Neural crest cell (in vitro differentiated cells): ENCODE measurements at regions not wholly inside any gene's neighbourhood (a gene's known extent, or its start where the extent isn't known, plus 50 kb on each side); places are given as distances from the start of the nearest gene placed in this dataset.

ENCODE experiments used
- DNase-seq: peaks from one replicate; pipeline ENCODE4 v3.0.0; 2021; ENCODE audit warnings: low read depth, mixed read lengths, low spot score
- H3K27ac Mint-ChIP-seq: one replicate; pipeline ENCODE4 v1.8.0; 2021; ENCODE audit warnings: mild to moderate bottlenecking, mixed read lengths; ENCODE audit not compliant: unreplicated experiment
- H3K27me3 Mint-ChIP-seq: 2 replicates; pipeline ENCODE4 v1.8.0; 2021; ENCODE audit warnings: low read depth, mild to moderate bottlenecking, mixed read lengths
- H3K36me3 Mint-ChIP-seq: 2 replicates; pipeline ENCODE4 v1.8.0; 2021; ENCODE audit warnings: low read depth, mild to moderate bottlenecking, mixed read lengths
- H3K4me1 Mint-ChIP-seq: 2 replicates; pipeline ENCODE4 v1.8.0; 2021; ENCODE audit warnings: mixed read lengths
- H3K4me3 Mint-ChIP-seq: one replicate; pipeline ENCODE4 v1.8.0; 2021; ENCODE audit warnings: mild to moderate bottlenecking, mixed read lengths
- H3K9me3 Mint-ChIP-seq: 2 replicates; pipeline ENCODE4 v1.8.0; 2021; ENCODE audit warnings: mixed read lengths
- TF ChIP-seq, protein P1 (sequence below): fragments of 200-600 bp; sonication (generic); conservative IDR thresholded peaks from 2 replicates; pipeline ENCODE4 v1.5.0; 2021; ENCODE audit warnings: antibody characterized with exemption, mild to moderate bottlenecking

DNA sequence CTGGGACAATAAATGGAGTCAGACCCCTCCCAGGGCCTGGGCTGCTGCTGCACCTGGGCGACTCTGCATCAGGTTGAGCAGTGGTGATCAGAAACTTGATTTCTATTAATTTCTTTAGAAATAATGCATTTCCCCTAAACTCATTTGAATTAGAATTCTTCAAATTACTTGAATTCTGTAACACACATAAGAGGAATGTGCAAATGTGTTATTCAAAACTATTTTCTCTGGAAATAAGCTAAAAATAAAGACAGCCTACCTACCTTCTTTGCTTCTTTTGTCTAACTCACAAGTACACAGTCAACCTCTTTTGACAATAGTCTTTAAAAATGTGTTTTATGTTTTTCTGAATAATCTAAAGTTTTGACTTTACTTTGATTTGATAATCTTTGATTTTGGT is 433.0 kb downstream of the KLF12 start:
- no peak overlapping the region for H3K4me3 Mint-ChIP-seq
- no peaks in the 10 kb centered on the region for H3K9me3 Mint-ChIP-seq
- H3K27ac Mint-ChIP-seq, result no peak overlapping the region
- H3K36me3 Mint-ChIP-seq, result peaks cover 7% of the 10 kb centered on the region
- TF ChIP-seq, protein P1, sequence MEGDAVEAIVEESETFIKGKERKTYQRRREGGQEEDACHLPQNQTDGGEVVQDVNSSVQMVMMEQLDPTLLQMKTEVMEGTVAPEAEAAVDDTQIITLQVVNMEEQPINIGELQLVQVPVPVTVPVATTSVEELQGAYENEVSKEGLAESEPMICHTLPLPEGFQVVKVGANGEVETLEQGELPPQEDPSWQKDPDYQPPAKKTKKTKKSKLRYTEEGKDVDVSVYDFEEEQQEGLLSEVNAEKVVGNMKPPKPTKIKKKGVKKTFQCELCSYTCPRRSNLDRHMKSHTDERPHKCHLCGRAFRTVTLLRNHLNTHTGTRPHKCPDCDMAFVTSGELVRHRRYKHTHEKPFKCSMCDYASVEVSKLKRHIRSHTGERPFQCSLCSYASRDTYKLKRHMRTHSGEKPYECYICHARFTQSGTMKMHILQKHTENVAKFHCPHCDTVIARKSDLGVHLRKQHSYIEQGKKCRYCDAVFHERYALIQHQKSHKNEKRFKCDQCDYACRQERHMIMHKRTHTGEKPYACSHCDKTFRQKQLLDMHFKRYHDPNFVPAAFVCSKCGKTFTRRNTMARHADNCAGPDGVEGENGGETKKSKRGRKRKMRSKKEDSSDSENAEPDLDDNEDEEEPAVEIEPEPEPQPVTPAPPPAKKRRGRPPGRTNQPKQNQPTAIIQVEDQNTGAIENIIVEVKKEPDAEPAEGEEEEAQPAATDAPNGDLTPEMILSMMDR, result no peak
- no peaks in the 10 kb centered on the region for H3K27me3 Mint-ChIP-seq
- peaks cover 5% of the 10 kb centered on the region for H3K4me1 Mint-ChIP-seq
- no peak for DNase-seq

DNA sequence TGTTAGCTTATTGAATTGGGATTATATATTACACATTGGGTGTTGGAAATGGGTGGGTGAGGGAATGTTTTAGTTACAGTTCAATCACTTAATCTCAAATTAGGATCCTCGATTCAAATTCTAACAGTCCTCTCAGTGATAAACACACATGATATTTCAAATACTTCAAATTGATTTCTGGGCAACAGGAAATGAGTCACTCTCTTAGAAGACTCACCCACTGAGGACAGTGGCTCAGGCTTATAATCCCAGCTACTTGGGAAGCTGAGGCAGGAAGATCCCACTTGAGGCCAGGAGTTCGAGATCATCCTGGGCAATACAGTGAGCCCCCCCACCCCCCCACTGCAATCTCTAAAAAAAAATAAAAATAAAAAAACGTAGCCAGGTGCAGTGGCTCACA is 435.3 kb downstream of the KLF12 start:
- Mint-ChIP-seq H3K27me3 (no peaks in the 10 kb centered on the region), H3K4me3 (no peak overlapping the region), H3K4me1 (peaks cover 5% of the 10 kb centered on the region), H3K27ac (no peak overlapping the region), H3K9me3 (no peaks in the 10 kb centered on the region), H3K36me3 (peaks cover 11% of the 10 kb centered on the region)
- DNase-seq, result no peak
- TF ChIP-seq, protein P1, result no peak

DNA sequence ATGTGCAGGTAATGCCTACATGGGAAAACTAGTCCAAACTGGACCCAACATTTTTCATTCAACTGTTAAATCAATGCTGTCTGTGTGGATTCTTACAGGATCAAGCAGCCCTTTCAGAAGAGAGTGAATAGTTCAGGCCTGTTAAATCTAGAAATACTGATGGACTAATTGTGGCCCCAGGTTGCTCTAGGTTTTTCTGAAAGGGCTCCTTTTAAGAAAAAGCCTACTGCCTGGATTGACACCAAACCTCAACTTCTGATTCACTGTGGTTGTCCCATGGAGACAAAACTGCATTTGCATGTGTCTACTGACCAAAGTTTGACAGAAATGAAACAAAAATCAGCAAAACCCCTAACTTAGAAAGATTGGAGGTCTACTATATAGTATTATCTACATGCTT is 437.0 kb downstream of the KLF12 start:
- H3K36me3 Mint-ChIP-seq, result peaks cover 11% of the 10 kb centered on the region
- TF ChIP-seq, protein P1, result no peak
- H3K9me3 Mint-ChIP-seq, result no peaks in the 10 kb centered on the region
- H3K27ac Mint-ChIP-seq, result no peak overlapping the region
- DNase-seq, result no peak
- no peak overlapping the region for H3K4me3 Mint-ChIP-seq
- H3K4me1 Mint-ChIP-seq, result peaks cover 5% of the 10 kb centered on the region
- no peaks in the 10 kb centered on the region for H3K27me3 Mint-ChIP-seq

DNA sequence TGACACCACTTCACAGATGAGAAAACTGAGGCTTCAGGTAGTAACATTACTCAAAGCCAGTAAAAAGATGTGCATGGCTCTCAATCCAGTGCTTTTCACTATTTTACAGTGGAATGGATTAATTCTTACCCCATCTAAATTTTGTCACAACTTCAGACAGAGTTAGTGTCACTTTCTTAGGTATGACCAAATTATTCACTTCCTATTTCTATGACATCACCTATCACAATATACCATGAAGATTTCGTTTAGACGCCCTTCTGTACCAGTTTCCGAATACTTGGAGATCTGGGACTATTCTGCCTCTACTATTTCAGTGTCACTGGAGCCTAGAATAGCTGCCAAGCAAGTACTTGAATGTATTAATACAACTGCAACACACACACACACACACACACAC is 437.5 kb downstream of the KLF12 start:
- no peaks in the 10 kb centered on the region for H3K9me3 Mint-ChIP-seq
- no peaks in the 10 kb centered on the region for H3K27me3 Mint-ChIP-seq
- H3K4me3 Mint-ChIP-seq, result no peak overlapping the region
- H3K4me1 Mint-ChIP-seq, result peaks cover 5% of the 10 kb centered on the region
- peaks cover 11% of the 10 kb centered on the region for H3K36me3 Mint-ChIP-seq
- DNase-seq, result no peak
- no peak overlapping the region for H3K27ac Mint-ChIP-seq
- TF ChIP-seq, protein P1, result no peak

GRCh38 chr13:73696271-73696670 is 437.9 kb downstream of the KLF12 start:
- Mint-ChIP-seq H3K4me3 (no peak overlapping the region), H3K9me3 (no peaks in the 10 kb centered on the region), H3K4me1 (peaks cover 5% of the 10 kb centered on the region), H3K36me3 (peaks cover 11% of the 10 kb centered on the region), H3K27ac (no peak overlapping the region), H3K27me3 (no peaks in the 10 kb centered on the region)
- DNase-seq, result no peak
- TF ChIP-seq, protein P1, result no peak

- peaks cover 5% of the 10 kb centered on the region for H3K4me1 Mint-ChIP-seq
- no peaks in the 10 kb centered on the region for H3K27me3 Mint-ChIP-seq
- no peak overlapping the region for H3K27ac Mint-ChIP-seq
- TF ChIP-seq, protein P1, result no peak
- DNase-seq, result no peak
- H3K36me3 Mint-ChIP-seq, result peaks cover 11% of the 10 kb centered on the region
- no peak overlapping the region for H3K4me3 Mint-ChIP-seq
- H3K9me3 Mint-ChIP-seq, result no peaks in the 10 kb centered on the region
Measured at GRCh38 chr13:73695325-73695724, 438.9 kb downstream of the KLF12 start.
